ENCODE measurements at regions not wholly inside any gene's neighbourhood (a gene's known extent, or its start where the extent isn't known, plus 50 kb on each side); places are given as distances from the start of the nearest gene placed in this dataset.

- TF ChIP-seq ZNF280D (CRISPR knock-in tag; IDR thresholded peaks at IDR 0.05) = no peak
- TF ChIP-seq FOSL1 (CRISPR knock-in tag; IDR thresholded peaks at IDR 0.05; ENCODE audit: borderline replicate concordance) = no peak
- TF ChIP-seq ZNF232 (CRISPR knock-in tag; IDR thresholded peaks at IDR 0.05; ENCODE audit: borderline replicate concordance) = no peak
- no peak for TF ChIP-seq ARHGAP35 (CRISPR knock-in tag; IDR thresholded peaks at IDR 0.05; ENCODE audit: borderline replicate concordance)
- TF ChIP-seq SMARCE1 (IDR thresholded peaks at IDR 0.05; ENCODE audit: borderline replicate concordance) = no peak
- no peak for TF ChIP-seq POLR2A (IDR thresholded peaks at IDR 0.05; ENCODE audit: insufficient read depth in 1 of 2, low read depth in 2 of 2, low read length in 2 of 2)
These were observed 99.9 kb upstream of the SPRED2 start for GRCh38 chr2:65532326-65532725.
